H9 (cell line): ENCODE measurements at regions not wholly inside any gene's neighbourhood (a gene's known extent, or its start where the extent isn't known, plus 50 kb on each side); places are given as distances from the start of the nearest gene placed in this dataset.

Source experiments
- DNase-seq: peaks from one replicate; pipeline ENCODE4 v3.0.0-alpha.2; 2017
- H2AFZ ChIP-seq: one replicate; pipeline ENCODE4 v1.6.1; 2013; ENCODE audit warnings: mild to moderate bottlenecking, low read length, control low read depth, moderate library complexity
- H2AK5ac ChIP-seq: 2 replicates; pipeline ENCODE4 v1.6.1; 2013; ENCODE audit warnings: low read length, control low read depth, mixed read lengths; ENCODE audit not compliant: insufficient read length
- H2BK120ac ChIP-seq: one replicate; pipeline ENCODE4 v1.6.1; 2013; ENCODE audit warnings: low read depth, mild to moderate bottlenecking, low read length, control low read depth, inconsistent platforms; ENCODE audit not compliant: poor library complexity, severe bottlenecking
- H2BK12ac ChIP-seq: 2 replicates; pipeline ENCODE4 v1.6.1; 2013; ENCODE audit warnings: low read length, control low read depth, mixed read lengths, low read depth; ENCODE audit not compliant: insufficient read length
- H2BK15ac ChIP-seq: 2 replicates; pipeline ENCODE4 v1.6.1; 2013; ENCODE audit warnings: low read depth, low read length, control low read depth
- H2BK20ac ChIP-seq: one replicate; pipeline ENCODE4 v1.6.1; 2013; ENCODE audit warnings: low read depth, mild to moderate bottlenecking, low read length, control low read depth, inconsistent platforms; ENCODE audit not compliant: poor library complexity, severe bottlenecking
- H2BK5ac ChIP-seq: 2 replicates; pipeline ENCODE4 v1.6.1; 2013; ENCODE audit warnings: low read length, control low read depth, mixed read lengths; ENCODE audit not compliant: insufficient read length
- H3K14ac ChIP-seq: 2 replicates; pipeline ENCODE4 v1.6.1; 2013; ENCODE audit warnings: low read length, control low read depth; ENCODE audit not compliant: insufficient read depth
- H3K18ac ChIP-seq: 2 replicates; pipeline ENCODE4 v1.6.1; 2013; ENCODE audit warnings: low read depth, mild to moderate bottlenecking, mixed read lengths, low read length, control low read depth; ENCODE audit not compliant: insufficient read length
- H3K23ac ChIP-seq: 2 replicates; pipeline ENCODE4 v1.6.1; 2013; ENCODE audit warnings: low read length, control low read depth, mixed read lengths, low read depth; ENCODE audit not compliant: insufficient read length
- H3K23me2 ChIP-seq: 2 replicates; pipeline ENCODE4 v1.6.1; 2013; ENCODE audit warnings: low read depth, mild to moderate bottlenecking, mixed read lengths, low read length, control low read depth; ENCODE audit not compliant: insufficient read length, poor library complexity, severe bottlenecking
- H3K27ac ChIP-seq: 2 replicates; pipeline ENCODE4 v1.5.1; 2013; ENCODE audit warnings: low read length, control low read depth, mixed read lengths, low read depth; ENCODE audit not compliant: insufficient read length
- H3K27me3 ChIP-seq: 2 replicates; pipeline ENCODE4 v1.6.1; 2013; ENCODE audit warnings: low read length, control low read depth, inconsistent platforms; ENCODE audit not compliant: insufficient read depth
- H3K4ac ChIP-seq: 2 replicates; pipeline ENCODE4 v1.6.1; 2013; ENCODE audit warnings: low read depth, mild to moderate bottlenecking, control low read depth, inconsistent platforms, low read length, moderate library complexity
- H3K4me1 ChIP-seq: 2 replicates; pipeline ENCODE4 v1.6.1; 2013; ENCODE audit warnings: low read length, control low read depth, inconsistent platforms; ENCODE audit not compliant: insufficient read depth
- H3K4me2 ChIP-seq: 2 replicates; pipeline ENCODE4 v1.6.1; 2013; ENCODE audit warnings: low read length, control low read depth, mixed read lengths; ENCODE audit not compliant: insufficient read length, insufficient read depth
- H3K56ac ChIP-seq: 2 replicates; pipeline ENCODE4 v1.6.1; 2013; ENCODE audit warnings: low read depth, mild to moderate bottlenecking, mixed read lengths, low read length, control low read depth; ENCODE audit not compliant: insufficient read length
- H3K79me1 ChIP-seq: 2 replicates; pipeline ENCODE4 v1.6.1; 2013; ENCODE audit warnings: low read depth, mild to moderate bottlenecking, moderate library complexity, low read length, control low read depth, inconsistent platforms; ENCODE audit not compliant: insufficient read depth, poor library complexity, severe bottlenecking
- H3K79me2 ChIP-seq: 2 replicates; pipeline ENCODE4 v1.6.1; 2013; ENCODE audit warnings: low read length, control low read depth, inconsistent platforms; ENCODE audit not compliant: insufficient read depth
- H3K9ac ChIP-seq: 2 replicates; pipeline ENCODE4 v1.6.1; 2013; ENCODE audit warnings: low read length, control low read depth, mixed read lengths; ENCODE audit not compliant: insufficient read length; ENCODE audit errors: extremely low read depth
- H3K9me3 ChIP-seq: one replicate; pipeline ENCODE4 v1.6.1; 2013; ENCODE audit warnings: low read depth, low read length, inconsistent platforms; ENCODE audit not compliant: control insufficient read depth
- H3T11ph ChIP-seq: one replicate; pipeline ENCODE4 v1.6.1; 2013; ENCODE audit warnings: mild to moderate bottlenecking, low read length, control low read depth, inconsistent platforms
- H4K20me1 ChIP-seq: one replicate; pipeline ENCODE4 v1.6.1; 2013; ENCODE audit not compliant: control insufficient read depth, insufficient read length, insufficient read depth
- H4K5ac ChIP-seq: 2 replicates; pipeline ENCODE4 v1.6.1; 2013; ENCODE audit warnings: low read depth, mild to moderate bottlenecking, mixed read lengths, low read length, control low read depth; ENCODE audit not compliant: insufficient read length
- H4K8ac ChIP-seq: replicated peaks from 2 replicates; pipeline ENCODE4 v1.6.1; 2013; ENCODE audit warnings: low read length, control low read depth, mixed read lengths, low read depth; ENCODE audit not compliant: insufficient read length
- H4K91ac ChIP-seq: 2 replicates; pipeline ENCODE4 v1.6.1; 2013; ENCODE audit warnings: low read depth, mild to moderate bottlenecking, moderate library complexity, mixed read lengths, low read length, control low read depth; ENCODE audit not compliant: insufficient read length
- H3K27ac Mint-ChIP-seq, 3 experiments: 2 replicates in 2 of 3; 3 replicates in 1 of 3; pipeline ENCODE4 v1.8.0; 2020 to 2021; ENCODE audit warnings: mixed read lengths in 3 of 3, mild to moderate bottlenecking in 1 of 3, moderate library complexity in 1 of 3
- H3K27me3 Mint-ChIP-seq: 2 replicates; pipeline ENCODE4 v1.8.0; 2021; ENCODE audit warnings: low read depth, mild to moderate bottlenecking, moderate library complexity, mixed read lengths
- H3K36me3 Mint-ChIP-seq, 3 experiments: 2 replicates in 2 of 3; 3 replicates in 1 of 3; pipeline ENCODE4 v1.8.0; 2020 to 2021; ENCODE audit warnings: low read depth in 3 of 3, mixed read lengths in 3 of 3; ENCODE audit not compliant: insufficient read depth in 1 of 3
- H3K4me1 Mint-ChIP-seq, 2 experiments: 2 replicates each; pipeline ENCODE4 v1.8.0; 2020; ENCODE audit warnings: mixed read lengths in 2 of 2
- H3K4me3 Mint-ChIP-seq, 2 experiments: 2 replicates in 1 of 2; 3 replicates in 1 of 2; pipeline ENCODE4 v1.8.0; 2020 to 2021; ENCODE audit warnings: mild to moderate bottlenecking in 2 of 2, mixed read lengths in 2 of 2, moderate library complexity in 1 of 2
- H3K9me3 Mint-ChIP-seq, 2 experiments: 2 replicates in 1 of 2; 3 replicates in 1 of 2; pipeline ENCODE4 v1.8.0; 2020; ENCODE audit warnings: mild to moderate bottlenecking in 2 of 2, mixed read lengths in 2 of 2, moderate library complexity in 1 of 2
- CTCF ChIP-seq: fragments of 200-600 bp; sonication (generic); conservative IDR thresholded peaks from 3 replicates; pipeline ENCODE4 v1.8.0; 2021; ENCODE audit warnings: antibody characterized with exemption, mild to moderate bottlenecking

GRCh38 chr9:11933926-11934325, 759.3 kb upstream of the TYRP1 start:
- Mint-ChIP-seq H3K27me3 (no peaks in the 10 kb centered on the region), H3K36me3 (no peaks in the 10 kb centered on the region), H3K4me3 (no peak overlapping the region), H3K9me3 (no peaks in the 10 kb centered on the region), H3K27ac (no peak overlapping the region), H3K4me1 (no peaks in the 10 kb centered on the region)
- no peak overlapping the region for H2BK5ac ChIP-seq
- H3K4ac ChIP-seq: no peak overlapping the region
- H4K20me1 ChIP-seq: no peaks in the 10 kb centered on the region
- H3K56ac ChIP-seq: no peak overlapping the region
- H3K4me1 ChIP-seq: no peaks in the 10 kb centered on the region
- no peak overlapping the region for H2BK120ac ChIP-seq
- no peak overlapping the region for H2AK5ac ChIP-seq
- no peak for TF ChIP-seq CTCF
- H2BK12ac ChIP-seq: no peak overlapping the region
- H3K23ac ChIP-seq: no peak overlapping the region
- no peak overlapping the region for H4K8ac ChIP-seq
- no peaks in the 10 kb centered on the region for H3K79me2 ChIP-seq
- no peak overlapping the region for H2BK20ac ChIP-seq
- no peaks in the 10 kb centered on the region for H3K23me2 ChIP-seq
- H3K27ac ChIP-seq: no peak overlapping the region
- DNase-seq: no peak
- no peak overlapping the region for H3K14ac ChIP-seq
- H3K18ac ChIP-seq: no peak overlapping the region
- H3K27me3 ChIP-seq: no peaks in the 10 kb centered on the region
- no peak overlapping the region for H3K9ac ChIP-seq
- no peak overlapping the region for H4K91ac ChIP-seq
- no peaks in the 10 kb centered on the region for H3K9me3 ChIP-seq
- no peak overlapping the region for H3T11ph ChIP-seq
- no peaks in the 10 kb centered on the region for H3K79me1 ChIP-seq
- no peak overlapping the region for H2BK15ac ChIP-seq
- H3K4me2 ChIP-seq: no peak overlapping the region
- H2AFZ ChIP-seq: no peak overlapping the region
- H4K5ac ChIP-seq: no peak overlapping the region
